ENCODE measurements at regions not wholly inside any gene's neighbourhood (a gene's known extent, or its start where the extent isn't known, plus 50 kb on each side); places are given as distances from the start of the nearest gene placed in this dataset.

- intact Hi-C loops (cut with DNase I; ENCODE audit: low total_unique reads), result no loop called here
- Histone ChIP-seq H3K4me1 (peaks cover 0 to 13% (median 9%) of the 10 kb centered on the region in 4 donors), H3K9me3 (no peaks in the 10 kb centered on the region), H3K27ac (no peak overlapping the region), H3K27me3 (peaks cover 0 to 37% (median 5%) of the 10 kb centered on the region in 3 donors), H3K36me3 (no peaks in the 10 kb centered on the region), H3K4me3 (peak overlapping the region; percentile 30 to 45 (median 33))
- TF ChIP-seq POLR2A (IDR thresholded peaks at IDR 0.05) (no peak), POLR2AphosphoS5 (IDR thresholded peaks at IDR 0.05) (no peak), EP300 (IDR thresholded peaks at IDR 0.05) (no peak)
- TF ChIP-seq, protein P1, sequence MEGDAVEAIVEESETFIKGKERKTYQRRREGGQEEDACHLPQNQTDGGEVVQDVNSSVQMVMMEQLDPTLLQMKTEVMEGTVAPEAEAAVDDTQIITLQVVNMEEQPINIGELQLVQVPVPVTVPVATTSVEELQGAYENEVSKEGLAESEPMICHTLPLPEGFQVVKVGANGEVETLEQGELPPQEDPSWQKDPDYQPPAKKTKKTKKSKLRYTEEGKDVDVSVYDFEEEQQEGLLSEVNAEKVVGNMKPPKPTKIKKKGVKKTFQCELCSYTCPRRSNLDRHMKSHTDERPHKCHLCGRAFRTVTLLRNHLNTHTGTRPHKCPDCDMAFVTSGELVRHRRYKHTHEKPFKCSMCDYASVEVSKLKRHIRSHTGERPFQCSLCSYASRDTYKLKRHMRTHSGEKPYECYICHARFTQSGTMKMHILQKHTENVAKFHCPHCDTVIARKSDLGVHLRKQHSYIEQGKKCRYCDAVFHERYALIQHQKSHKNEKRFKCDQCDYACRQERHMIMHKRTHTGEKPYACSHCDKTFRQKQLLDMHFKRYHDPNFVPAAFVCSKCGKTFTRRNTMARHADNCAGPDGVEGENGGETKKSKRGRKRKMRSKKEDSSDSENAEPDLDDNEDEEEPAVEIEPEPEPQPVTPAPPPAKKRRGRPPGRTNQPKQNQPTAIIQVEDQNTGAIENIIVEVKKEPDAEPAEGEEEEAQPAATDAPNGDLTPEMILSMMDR (IDR thresholded peaks at IDR 0.05), result no peak
- peak; percentile 26 to 58 for DNase-seq
- 8 to 14% (median 9%) methylated on average over 26 of the region's 26 CpGs for WGBS, 5 donors
These were observed 79.0 kb upstream of the SPACA1 start for GRCh38 chr6:87968435-87969278.

DNA sequence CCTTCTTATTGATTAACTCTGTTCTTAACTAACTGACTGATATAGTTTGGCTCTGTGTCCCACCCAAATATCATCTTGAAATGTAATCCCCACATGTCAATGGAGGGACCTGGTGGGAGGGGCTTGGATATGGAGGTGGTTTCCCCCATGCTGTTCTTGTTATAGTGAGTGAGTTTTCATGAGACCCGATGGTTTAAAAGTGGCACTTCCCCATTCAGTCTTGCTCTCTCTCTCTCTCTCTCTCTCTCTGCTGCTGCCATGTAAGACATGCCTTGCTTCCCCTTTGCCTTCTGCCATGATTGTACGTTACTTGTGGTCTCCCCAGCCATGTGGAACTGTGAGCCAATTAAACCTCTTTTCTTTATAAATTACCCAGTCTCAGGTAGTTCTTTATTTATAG is 81.8 kb upstream of the SPACA1 start:
- Histone ChIP-seq H3K4me1 (peaks cover 0 to 13% (median 9%) of the 10 kb centered on the region in 4 donors), H3K36me3 (no peaks in the 10 kb centered on the region), H3K4me3 (no peak overlapping the region), H3K27me3 (peaks cover 0 to 37% (median 5%) of the 10 kb centered on the region in 3 donors), H3K27ac (no peak overlapping the region), H3K9me3 (no peaks in the 10 kb centered on the region)
- WGBS, 5 donors, result 42 to 80% (median 51%) methylated on average over 2 of the region's 2 CpGs
- intact Hi-C loops (cut with DNase I; ENCODE audit: low total_unique reads), result no loop called here
- DNase-seq, result no peak
- TF ChIP-seq POLR2AphosphoS5 (IDR thresholded peaks at IDR 0.05) (no peak), POLR2A (IDR thresholded peaks at IDR 0.05) (no peak), EP300 (IDR thresholded peaks at IDR 0.05) (no peak)
- TF ChIP-seq, protein P1 (IDR thresholded peaks at IDR 0.05), result no peak

- H3K4me1 ChIP-seq, result no peaks in the 10 kb centered on the region
- intact Hi-C loops (cut with DNase I; ENCODE audit: low total_unique reads), result no loop called here
These were observed 88.6 kb upstream of the SPACA1 start for GRCh38 chr6:87959083-87959482.

DNA sequence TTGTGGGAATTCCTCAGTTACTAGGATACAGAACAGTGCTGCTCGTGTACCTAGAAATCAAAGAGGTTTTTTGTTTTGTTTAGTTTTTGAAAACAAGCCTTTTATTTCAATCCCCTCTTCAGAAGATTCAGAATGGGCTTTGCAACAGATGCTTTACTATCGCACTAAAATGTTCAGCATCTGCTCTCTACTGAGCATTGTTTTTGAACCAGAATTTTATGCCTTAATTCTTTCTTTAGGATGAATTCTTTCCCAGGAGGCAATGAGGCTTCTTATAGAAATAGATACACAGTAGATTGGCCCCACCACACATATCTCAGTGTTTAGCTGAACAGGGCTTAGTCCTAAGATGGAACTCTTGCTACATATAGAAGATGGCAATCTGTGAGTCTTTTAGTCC is 95.9 kb upstream of the SPACA1 start:
- intact Hi-C loops (cut with DNase I; ENCODE audit: low total_unique reads), result no loop called here
- no peaks in the 10 kb centered on the region for H3K4me1 ChIP-seq
- no peak for TF ChIP-seq POLR2A (IDR thresholded peaks at IDR 0.05)
- TF ChIP-seq POLR2AphosphoS5 (IDR thresholded peaks at IDR 0.05), result no peak
- no peak for TF ChIP-seq EP300 (IDR thresholded peaks at IDR 0.05)
- H3K27me3 ChIP-seq, result peaks cover 0 to 4% (median 0%) of the 10 kb centered on the region in 3 donors
- no peaks in the 10 kb centered on the region for H3K9me3 ChIP-seq
- WGBS, 5 donors, result 64 to 84% (median 66%) methylated on average over 2 of the region's 2 CpGs
- no peak overlapping the region for H3K4me3 ChIP-seq
- H3K36me3 ChIP-seq, result no peaks in the 10 kb centered on the region
- DNase-seq, result no peak
- no peak overlapping the region for H3K27ac ChIP-seq

More at GRCh38 chr6:87959083-87959482, 88.6 kb upstream of the SPACA1 start:
- H3K27ac ChIP-seq, result no peak overlapping the region
- 70 to 95% (median 89%) methylated on average over 1 of the region's 1 CpG for WGBS, 5 donors
- no peaks in the 10 kb centered on the region for H3K27me3 ChIP-seq
- H3K9me3 ChIP-seq, result peaks cover 0 to 9% (median 0%) of the 10 kb centered on the region in 4 donors
- no peaks in the 10 kb centered on the region for H3K36me3 ChIP-seq
- no peak overlapping the region for H3K4me3 ChIP-seq
- TF ChIP-seq EP300 (IDR thresholded peaks at IDR 0.05) (no peak), POLR2AphosphoS5 (IDR thresholded peaks at IDR 0.05) (no peak), POLR2A (IDR thresholded peaks at IDR 0.05) (no peak)
- TF ChIP-seq, protein P1 (IDR thresholded peaks at IDR 0.05), result no peak
- no peak for DNase-seq

GRCh38 chr6:87950614-87951013 is 97.0 kb upstream of the SPACA1 start:
- no peak for DNase-seq
- Histone ChIP-seq H3K4me3 (no peak overlapping the region), H3K27ac (no peak overlapping the region), H3K9me3 (no peaks in the 10 kb centered on the region), H3K36me3 (no peaks in the 10 kb centered on the region), H3K27me3 (peaks cover 0 to 4% (median 0%) of the 10 kb centered on the region in 3 donors), H3K4me1 (no peaks in the 10 kb centered on the region)
- TF ChIP-seq EP300 (IDR thresholded peaks at IDR 0.05) (no peak), POLR2A (IDR thresholded peaks at IDR 0.05) (no peak)
- TF ChIP-seq, protein P1 (IDR thresholded peaks at IDR 0.05), result no peak
- 82 to 88% (median 86%) methylated on average over 4 of the region's 4 CpGs for WGBS, 5 donors
- intact Hi-C loops (cut with DNase I; ENCODE audit: low total_unique reads), result no loop called here
